DOHH2 (cell line): ENCODE measurements at regions not wholly inside any gene's neighbourhood (a gene's known extent, or its start where the extent isn't known, plus 50 kb on each side); places are given as distances from the start of the nearest gene placed in this dataset.

Experiments
- H3F3A ChIP-seq: fragments of 200-600 bp; sonication (generic), shearing (Covaris generic); 2 replicates; pipeline ENCODE4 v1.6.0; 2016; ENCODE audit warnings: antibody characterized with exemption, mild to moderate bottlenecking; ENCODE audit not compliant: control insufficient read depth, insufficient read depth
- H3K27ac ChIP-seq: fragments of 200-600 bp; sonication (generic); 2 replicates; pipeline ENCODE4 v1.5.1; 2014; ENCODE audit warnings: low read depth, mild to moderate bottlenecking, low read length, moderate library complexity
- H3K27me3 ChIP-seq: fragments of 200-600 bp; sonication (generic); 2 replicates; pipeline ENCODE4 v1.6.1; 2014; ENCODE audit warnings: mild to moderate bottlenecking, low read length, mixed read lengths; ENCODE audit not compliant: control insufficient read depth
- H3K36me3 ChIP-seq: fragments of 200-600 bp; sonication (generic); 2 replicates; pipeline ENCODE4 v1.6.1; 2014; ENCODE audit warnings: mild to moderate bottlenecking, low read length, moderate library complexity, mixed read lengths; ENCODE audit not compliant: control insufficient read depth
- H3K4me1 ChIP-seq: fragments of 200-600 bp; sonication (generic); 2 replicates; pipeline ENCODE4 v1.6.1; 2014; ENCODE audit warnings: mild to moderate bottlenecking, low read length, mixed read lengths; ENCODE audit not compliant: control insufficient read depth
- H3K4me2 ChIP-seq: fragments of 200-600 bp; sonication (generic); 2 replicates; pipeline ENCODE4 v1.6.0; 2014; ENCODE audit warnings: mild to moderate bottlenecking, low read length, moderate library complexity
- H3K4me3 ChIP-seq: fragments of 200-600 bp; sonication (generic); 2 replicates; pipeline ENCODE4 v1.5.1; 2014; ENCODE audit warnings: mild to moderate bottlenecking, low read length, mixed read lengths
- H3K79me2 ChIP-seq: fragments of 200-600 bp; sonication (generic); 2 replicates; pipeline ENCODE4 v1.6.1; 2014; ENCODE audit warnings: mild to moderate bottlenecking, low read length, mixed read lengths; ENCODE audit not compliant: control insufficient read depth
- H3K9me2 ChIP-seq: fragments of 200-600 bp; sonication (generic); replicated peaks from 2 replicates; pipeline ENCODE4 v1.6.1; 2014; ENCODE audit warnings: mild to moderate bottlenecking, low read length, mixed read lengths; ENCODE audit not compliant: control insufficient read depth
- H3K9me3 ChIP-seq: fragments of 200-600 bp; sonication (generic); 2 replicates; pipeline ENCODE4 v1.6.1; 2014; ENCODE audit warnings: antibody characterized with exemption, low read length, mixed read lengths; ENCODE audit not compliant: control insufficient read depth, insufficient read depth
- H4K20me1 ChIP-seq: fragments of 200-600 bp; sonication (generic); 2 replicates; pipeline ENCODE4 v1.6.0; 2014; ENCODE audit warnings: low read depth, mild to moderate bottlenecking, antibody characterized with exemption, low read length, moderate library complexity; ENCODE audit not compliant: control insufficient read depth, insufficient read depth
- EZH2phosphoT487 ChIP-seq: fragments of 200-600 bp; sonication (generic); IDR thresholded peaks from 2 replicates; pipeline ENCODE4 v1.6.1; 2017; ENCODE audit warnings: borderline replicate concordance, mild to moderate bottlenecking, antibody characterized with exemption, low read length, moderate library complexity, mixed read lengths
- TF ChIP-seq, protein P1 (sequence below): fragments of 200-600 bp; sonication (generic); IDR thresholded peaks from one replicate; pipeline ENCODE4 v1.5.1; 2014; ENCODE audit warnings: antibody characterized with exemption, mild to moderate bottlenecking, low read depth, low read length; ENCODE audit not compliant: poor library complexity, severe bottlenecking

DNA sequence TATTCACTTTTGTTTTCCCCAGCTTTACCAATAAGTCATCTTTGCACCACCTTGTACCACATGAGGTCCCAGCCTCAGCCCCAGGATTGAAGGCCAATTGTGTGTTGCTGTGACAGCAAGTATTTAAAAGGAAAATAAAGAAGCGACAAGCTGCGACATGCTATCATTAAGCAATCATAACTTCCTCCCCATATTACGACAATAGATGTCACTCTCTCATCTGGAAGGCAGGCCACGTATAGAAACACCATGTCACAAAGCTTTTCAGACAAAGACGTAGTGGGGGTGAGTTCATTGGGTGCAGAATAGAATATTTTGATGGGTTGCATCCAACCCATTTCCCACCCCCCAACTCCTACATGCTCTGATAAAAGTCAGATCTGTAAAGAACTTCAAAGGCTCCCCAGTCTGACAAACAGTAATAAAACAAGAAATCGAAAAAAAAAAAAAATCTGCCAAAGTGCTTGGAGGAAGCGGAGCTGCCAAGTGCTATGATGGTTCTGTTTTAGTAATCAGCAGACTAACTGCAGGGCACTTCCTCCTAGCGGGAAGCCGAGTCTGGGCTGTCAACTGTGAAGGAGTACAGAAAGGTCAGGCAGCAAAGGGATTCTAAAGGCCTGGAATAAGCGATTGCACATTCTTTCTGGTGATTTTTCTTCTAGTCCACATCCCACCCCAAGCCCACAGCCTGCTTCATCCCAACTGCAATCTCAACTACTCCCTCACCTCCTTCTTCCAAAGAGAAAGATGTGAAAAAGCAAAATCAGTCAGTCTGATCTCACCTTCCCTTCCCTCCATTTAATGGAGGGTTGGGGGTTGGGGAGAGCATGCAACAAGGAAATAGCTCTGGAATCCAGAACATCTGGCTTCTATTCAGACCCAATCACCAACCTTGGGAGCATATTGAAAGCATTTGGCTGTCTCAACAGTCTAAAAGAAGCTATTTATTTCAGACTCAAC lies 131.4 kb upstream of the UBASH3B start:
- Histone ChIP-seq H3K27me3 (peaks cover 2% of the 10 kb centered on the region; the same call in 1 of the 2 replicates), H3K4me3 (no peak overlapping the region), H3K79me2 (no peaks in the 10 kb centered on the region), H3K27ac (no peak overlapping the region), H4K20me1 (no peaks in the 10 kb centered on the region), H3K4me1 (no peaks in the 10 kb centered on the region), H3K36me3 (no peaks in the 10 kb centered on the region), H3K9me3 (no peaks in the 10 kb centered on the region), H3K4me2 (no peak overlapping the region), H3F3A (no peaks in the 10 kb centered on the region), H3K9me2 (no peaks in the 10 kb centered on the region)
- TF ChIP-seq EZH2phosphoT487: no peak
- TF ChIP-seq, protein P1, sequence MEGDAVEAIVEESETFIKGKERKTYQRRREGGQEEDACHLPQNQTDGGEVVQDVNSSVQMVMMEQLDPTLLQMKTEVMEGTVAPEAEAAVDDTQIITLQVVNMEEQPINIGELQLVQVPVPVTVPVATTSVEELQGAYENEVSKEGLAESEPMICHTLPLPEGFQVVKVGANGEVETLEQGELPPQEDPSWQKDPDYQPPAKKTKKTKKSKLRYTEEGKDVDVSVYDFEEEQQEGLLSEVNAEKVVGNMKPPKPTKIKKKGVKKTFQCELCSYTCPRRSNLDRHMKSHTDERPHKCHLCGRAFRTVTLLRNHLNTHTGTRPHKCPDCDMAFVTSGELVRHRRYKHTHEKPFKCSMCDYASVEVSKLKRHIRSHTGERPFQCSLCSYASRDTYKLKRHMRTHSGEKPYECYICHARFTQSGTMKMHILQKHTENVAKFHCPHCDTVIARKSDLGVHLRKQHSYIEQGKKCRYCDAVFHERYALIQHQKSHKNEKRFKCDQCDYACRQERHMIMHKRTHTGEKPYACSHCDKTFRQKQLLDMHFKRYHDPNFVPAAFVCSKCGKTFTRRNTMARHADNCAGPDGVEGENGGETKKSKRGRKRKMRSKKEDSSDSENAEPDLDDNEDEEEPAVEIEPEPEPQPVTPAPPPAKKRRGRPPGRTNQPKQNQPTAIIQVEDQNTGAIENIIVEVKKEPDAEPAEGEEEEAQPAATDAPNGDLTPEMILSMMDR: no peak

DNA sequence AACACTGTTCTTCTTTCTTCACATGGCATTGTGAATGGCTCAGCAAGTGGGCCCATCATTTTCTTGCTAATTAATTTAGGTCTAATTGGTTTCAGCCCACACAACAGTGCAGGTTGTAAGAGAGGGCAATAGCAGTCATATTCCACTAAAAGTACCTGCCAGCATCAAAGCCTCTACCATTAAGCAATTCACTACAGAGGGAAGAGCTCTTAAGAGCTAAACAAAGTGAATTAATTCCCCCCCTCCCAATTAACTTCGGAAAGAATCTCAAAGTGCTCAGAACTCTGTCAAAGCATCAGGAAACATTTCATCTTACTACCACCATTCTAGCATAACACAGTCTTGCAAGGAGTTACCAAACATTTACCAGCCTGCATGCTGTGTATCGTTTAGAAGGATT lies 133.9 kb upstream of the UBASH3B start:
- no peak overlapping the region for H3K4me3 ChIP-seq
- H3K27me3 ChIP-seq: peaks cover 2% of the 10 kb centered on the region; the same call in 1 of the 2 replicates
- H4K20me1 ChIP-seq: no peaks in the 10 kb centered on the region
- no peaks in the 10 kb centered on the region for H3K9me3 ChIP-seq
- H3K27ac ChIP-seq: no peak overlapping the region
- no peaks in the 10 kb centered on the region for H3K79me2 ChIP-seq
- no peaks in the 10 kb centered on the region for H3K9me2 ChIP-seq
- H3K36me3 ChIP-seq: no peaks in the 10 kb centered on the region
- H3F3A ChIP-seq: no peaks in the 10 kb centered on the region
- TF ChIP-seq, protein P1: no peak
- TF ChIP-seq EZH2phosphoT487: no peak
- H3K4me1 ChIP-seq: no peaks in the 10 kb centered on the region
- no peak overlapping the region for H3K4me2 ChIP-seq

DNA sequence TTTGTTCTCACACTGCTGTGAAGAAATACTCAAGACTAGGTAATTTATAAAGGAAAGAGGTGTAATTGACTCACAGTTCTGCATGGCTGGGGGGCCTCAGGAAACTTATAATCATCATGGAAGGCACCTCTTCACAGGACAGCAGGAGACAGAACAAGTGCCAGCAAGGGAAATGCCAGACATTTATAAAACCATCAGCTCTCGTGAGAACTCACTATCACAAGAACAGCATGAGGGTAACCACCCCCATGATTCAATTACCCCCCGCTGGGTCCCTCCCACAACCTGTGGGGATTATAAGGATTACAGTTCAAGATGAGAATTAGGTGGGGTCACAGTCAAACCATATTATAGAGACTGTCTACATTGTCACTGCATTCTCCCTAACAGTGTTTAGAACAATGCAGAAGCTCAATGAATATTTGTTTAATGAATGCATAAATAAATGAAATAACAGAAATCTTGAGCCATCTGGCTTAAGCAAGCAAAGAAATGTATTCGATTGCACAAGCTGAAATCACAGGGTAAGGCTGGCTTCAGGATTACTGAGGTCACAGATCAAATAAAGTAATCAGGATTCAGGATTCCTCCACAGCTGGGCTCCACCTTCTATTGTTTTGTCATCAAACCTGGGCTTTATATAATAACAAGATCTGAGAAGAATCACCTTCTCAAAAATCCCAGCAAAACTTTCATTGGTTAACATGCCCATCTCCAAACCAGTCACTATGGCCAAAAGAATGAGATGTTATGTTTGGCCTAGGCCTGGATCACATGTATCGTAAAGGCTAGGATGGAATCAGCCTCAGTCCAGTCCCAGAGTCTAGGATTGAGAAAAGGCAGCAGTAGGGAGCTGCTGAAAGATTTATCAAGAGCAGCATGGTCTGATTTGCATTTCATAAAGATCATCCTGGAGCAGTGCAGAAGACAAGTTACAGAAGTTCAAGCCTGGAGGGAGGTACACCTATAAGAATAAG lies 137.8 kb upstream of the UBASH3B start:
- no peak overlapping the region for H3K4me3 ChIP-seq
- no peaks in the 10 kb centered on the region for H4K20me1 ChIP-seq
- H3K9me3 ChIP-seq: no peaks in the 10 kb centered on the region
- no peaks in the 10 kb centered on the region for H3K4me1 ChIP-seq
- no peaks in the 10 kb centered on the region for H3F3A ChIP-seq
- no peak overlapping the region for H3K4me2 ChIP-seq
- H3K36me3 ChIP-seq: no peaks in the 10 kb centered on the region
- peaks cover 2% of the 10 kb centered on the region; the same call in 1 of the 2 replicates for H3K27me3 ChIP-seq
- no peaks in the 10 kb centered on the region for H3K9me2 ChIP-seq
- TF ChIP-seq, protein P1: no peak
- no peak for TF ChIP-seq EZH2phosphoT487
- no peak overlapping the region for H3K27ac ChIP-seq
- no peaks in the 10 kb centered on the region for H3K79me2 ChIP-seq
